Prostate gland (tissue), 2 donors: ENCODE measurements at regions not wholly inside any gene's neighbourhood (a gene's known extent, or its start where the extent isn't known, plus 50 kb on each side); places are given as distances from the start of the nearest gene placed in this dataset.

Source experiments
- CTCF ChIP-seq, 4 experiments: fragments of 200-600 bp in 2 of 4; fragments of 450-650 bp in 2 of 4; sonication (generic) in 2 of 4; IDR thresholded peaks; 1 replicate in 3 of 4; 2 replicates in 1 of 4; pipeline ENCODE4 v1.5.1; 2016 to 2019; ENCODE audit warnings: antibody characterized with exemption in 4 of 4, mild to moderate bottlenecking in 2 of 4, moderate library complexity in 2 of 4
- POLR2A ChIP-seq: fragments of 450-650 bp; IDR thresholded peaks from one replicate; pipeline ENCODE4 v1.6.1; 2016; ENCODE audit warnings: antibody characterized with exemption, mild to moderate bottlenecking
- POLR2AphosphoS5 ChIP-seq: sonication (generic); formaldehyde crosslinking; IDR thresholded peaks from one replicate; pipeline ENCODE4 v1.6.1; 2017; ENCODE audit warnings: antibody characterized with exemption

- TF ChIP-seq CTCF (IDR thresholded peaks at IDR 0.05) (no peak), POLR2AphosphoS5 (no peak), POLR2A (no peak)
Measured at GRCh38 chr1:70819231-70819630, 228.4 kb downstream of the PTGER3 start.
